ENCODE measurements at regions not wholly inside any gene's neighbourhood (a gene's known extent, or its start where the extent isn't known, plus 50 kb on each side); places are given as distances from the start of the nearest gene placed in this dataset.

GRCh38 chr2:14134771-14135170, 497.7 kb upstream of the LRATD1 start:
- TF ChIP-seq CTCF (IDR thresholded peaks at IDR 0.05) = no peak
- TF ChIP-seq E2F5 (CRISPR knock-in tag; IDR thresholded peaks at IDR 0.05) = no peak
- no peak for TF ChIP-seq ELF4 (CRISPR knock-in tag; IDR thresholded peaks at IDR 0.05; ENCODE audit: low read depth)
- TF ChIP-seq USF1 (CRISPR knock-in tag; IDR thresholded peaks at IDR 0.05) = no peak
- TF ChIP-seq MAX (CRISPR knock-in tag; IDR thresholded peaks at IDR 0.05) = no peak
- TF ChIP-seq ZBTB43 (CRISPR knock-in tag; IDR thresholded peaks at IDR 0.05) = no peak
- no peak for TF ChIP-seq CREM (CRISPR knock-in tag; IDR thresholded peaks at IDR 0.05)
- no peak for TF ChIP-seq ZNF281 (CRISPR knock-in tag; IDR thresholded peaks at IDR 0.05)

All from WTC11 (cell line).